Caco-2 (cell line): ENCODE measurements at regions not wholly inside any gene's neighbourhood (a gene's known extent, or its start where the extent isn't known, plus 50 kb on each side); places are given as distances from the start of the nearest gene placed in this dataset.

ENCODE experiments used
- BruUV-seq: library from RNA; stranded (reverse); fragments of 400-500 nt; replicated peaks from 2 replicates; lab custom pipeline; 2021; lab: Mats Ljungman, UMichigan
- CTCF ChIA-PET: fragments of 300-600 bp; sonication (Branson Sonifier 250); formaldehyde crosslinking; loops from one replicate; lab custom pipeline; 2022; ENCODE audit warnings: antibody characterized with exemption; lab: Charles Lee
- POLR2A ChIA-PET: fragments of 300-600 bp; sonication (Branson Sonifier 250); formaldehyde crosslinking; loops from one replicate; lab custom pipeline; 2022; ENCODE audit warnings: antibody characterized with exemption; lab: Charles Lee
- DNase-seq, 2 experiments: peaks; one replicate each; pipeline versions ENCODE4 v3.0.0 to v3.0.0-alpha.2; 2020 to 2022
- H3K27me3 ChIP-seq: replicated peaks from 2 replicates; pipeline ENCODE4 v1.6.0; 2011; ENCODE audit warnings: low read length; ENCODE audit not compliant: control insufficient read depth, insufficient read depth
- H3K36me3 ChIP-seq: 2 replicates; pipeline ENCODE4 v1.5.1; 2011; ENCODE audit warnings: low read length; ENCODE audit not compliant: control insufficient read depth, insufficient read depth
- H3K4me1 ChIP-seq: fragments of 250-450 bp; sonication (Bioruptor Pico); 2 replicates; pipeline ENCODE4 v1.5.1; 2020; ENCODE audit warnings: mild to moderate bottlenecking
- H3K4me3 ChIP-seq: 2 replicates; pipeline ENCODE4 v1.5.1; 2011; ENCODE audit warnings: low read depth, mild to moderate bottlenecking, control low read depth, low read length
- H3K9me3 ChIP-seq: fragments of 250-450 bp; sonication (Bioruptor Pico); 2 replicates; pipeline ENCODE4 v1.5.1; 2020; ENCODE audit warnings: mild to moderate bottlenecking, moderate library complexity
- H3K27ac Mint-ChIP-seq: one replicate; pipeline ENCODE4 v1.8.0; 2022; ENCODE audit warnings: mixed read lengths; ENCODE audit not compliant: unreplicated experiment
- H3K27me3 Mint-ChIP-seq: one replicate; pipeline ENCODE4 v1.8.0; 2022; ENCODE audit warnings: mixed read lengths; ENCODE audit not compliant: insufficient read depth, unreplicated experiment
- H3K36me3 Mint-ChIP-seq: one replicate; pipeline ENCODE4 v1.8.0; 2022; ENCODE audit warnings: mild to moderate bottlenecking, mixed read lengths; ENCODE audit not compliant: insufficient read depth, unreplicated experiment
- H3K4me1 Mint-ChIP-seq: one replicate; pipeline ENCODE4 v1.8.0; 2022; ENCODE audit warnings: low read depth, mixed read lengths; ENCODE audit not compliant: unreplicated experiment
- H3K4me3 Mint-ChIP-seq: one replicate; pipeline ENCODE4 v1.8.0; 2022; ENCODE audit warnings: mild to moderate bottlenecking, moderate library complexity, mixed read lengths; ENCODE audit not compliant: unreplicated experiment
- H3K9me3 Mint-ChIP-seq: one replicate; pipeline ENCODE4 v1.8.0; 2022; ENCODE audit warnings: mixed read lengths; ENCODE audit not compliant: unreplicated experiment
- intact Hi-C: fragments of 100-400 bp; cut with micrococcal nuclease; formaldehyde crosslinking; loops from one replicate; pipeline ENCODE4 v1.10.0; 2022; ENCODE audit not compliant: unreplicated experiment
- TF ChIP-seq, protein P1 (sequence below), 2 experiments: fragments of 200-600 bp in 1 of 2; IDR thresholded peaks; 1 replicate in 1 of 2; 2 replicates in 1 of 2; pipeline versions ENCODE4 v1.5.1 to v1.8.0; 2011 to 2022; ENCODE audit warnings: antibody characterized with exemption in 1 of 2, control low read depth in 1 of 2, inconsistent platforms in 1 of 2, low read depth in 1 of 2, low read length in 1 of 2, mild to moderate bottlenecking in 1 of 2, moderate library complexity in 1 of 2; ENCODE audit not compliant: insufficient read depth in 1 of 2, severe bottlenecking in 1 of 2, unreplicated experiment in 1 of 2

DNA sequence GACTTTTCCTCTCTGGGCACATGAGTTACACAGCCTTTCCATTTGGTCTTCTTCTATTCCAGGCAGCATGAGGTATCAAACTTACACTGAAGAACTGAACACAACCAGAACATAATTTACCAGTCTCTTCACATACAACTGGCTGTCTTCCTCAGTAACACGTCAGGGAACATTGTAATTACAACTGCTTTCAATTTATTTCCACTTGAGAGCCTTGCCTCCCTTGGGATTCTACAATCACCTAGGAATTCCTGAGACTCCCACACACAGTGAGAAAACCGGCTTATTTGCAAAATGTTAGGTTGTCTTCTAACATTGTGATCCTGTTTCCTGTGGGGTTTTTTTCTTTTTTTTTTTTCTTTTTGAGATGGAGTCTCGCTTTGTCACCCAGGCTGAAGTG lies 149.9 kb downstream of the TMX3 start:
- POLR2A ChIA-PET = no interaction called here
- BruUV-seq = no TSS peak
- Histone ChIP-seq H3K36me3 (no peaks in the 10 kb centered on the region), H3K4me1 (no peaks in the 10 kb centered on the region), H3K27me3 (no peaks in the 10 kb centered on the region), H3K9me3 (no peaks in the 10 kb centered on the region), H3K4me3 (no peak overlapping the region)
- CTCF ChIA-PET = no interaction called here
- H3K9me3 Mint-ChIP-seq = no peaks in the 10 kb centered on the region
- no peak overlapping the region for H3K4me3 Mint-ChIP-seq
- TF ChIP-seq, protein P1, sequence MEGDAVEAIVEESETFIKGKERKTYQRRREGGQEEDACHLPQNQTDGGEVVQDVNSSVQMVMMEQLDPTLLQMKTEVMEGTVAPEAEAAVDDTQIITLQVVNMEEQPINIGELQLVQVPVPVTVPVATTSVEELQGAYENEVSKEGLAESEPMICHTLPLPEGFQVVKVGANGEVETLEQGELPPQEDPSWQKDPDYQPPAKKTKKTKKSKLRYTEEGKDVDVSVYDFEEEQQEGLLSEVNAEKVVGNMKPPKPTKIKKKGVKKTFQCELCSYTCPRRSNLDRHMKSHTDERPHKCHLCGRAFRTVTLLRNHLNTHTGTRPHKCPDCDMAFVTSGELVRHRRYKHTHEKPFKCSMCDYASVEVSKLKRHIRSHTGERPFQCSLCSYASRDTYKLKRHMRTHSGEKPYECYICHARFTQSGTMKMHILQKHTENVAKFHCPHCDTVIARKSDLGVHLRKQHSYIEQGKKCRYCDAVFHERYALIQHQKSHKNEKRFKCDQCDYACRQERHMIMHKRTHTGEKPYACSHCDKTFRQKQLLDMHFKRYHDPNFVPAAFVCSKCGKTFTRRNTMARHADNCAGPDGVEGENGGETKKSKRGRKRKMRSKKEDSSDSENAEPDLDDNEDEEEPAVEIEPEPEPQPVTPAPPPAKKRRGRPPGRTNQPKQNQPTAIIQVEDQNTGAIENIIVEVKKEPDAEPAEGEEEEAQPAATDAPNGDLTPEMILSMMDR (IDR thresholded peaks at IDR 0.05; ENCODE audit: insufficient read depth in 1 of 2, low read depth in 1 of 2, low read length in 1 of 2, severe bottlenecking in 1 of 2, unreplicated experiment in 1 of 2) = no peak
- no peak overlapping the region for H3K27ac Mint-ChIP-seq
- intact Hi-C loops = no loop called here
- no peaks in the 10 kb centered on the region for H3K27me3 Mint-ChIP-seq
- no peaks in the 10 kb centered on the region for H3K4me1 Mint-ChIP-seq
- DNase-seq = no peak
- H3K36me3 Mint-ChIP-seq = no peaks in the 10 kb centered on the region

DNA sequence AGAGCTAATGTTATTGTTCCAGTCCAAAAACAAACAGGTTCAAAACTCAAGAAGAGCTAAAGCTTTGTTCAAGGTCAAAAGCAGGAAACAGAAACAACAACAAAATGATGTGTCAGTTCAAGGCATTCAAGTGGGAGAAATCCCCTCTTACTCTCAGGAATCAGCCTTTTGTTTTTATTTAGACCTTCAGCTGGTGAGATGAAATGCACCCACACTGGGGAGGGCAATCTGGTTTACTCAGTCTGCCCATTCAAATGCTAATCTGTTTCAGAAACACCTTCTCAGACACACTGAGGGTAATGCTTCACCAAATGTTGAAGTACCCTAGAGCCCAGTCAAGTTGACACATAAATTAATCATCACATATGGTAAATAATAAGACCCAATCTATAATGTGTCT lies 150.6 kb downstream of the TMX3 start:
- Mint-ChIP-seq H3K4me3 (no peak overlapping the region), H3K27ac (no peak overlapping the region), H3K9me3 (no peaks in the 10 kb centered on the region), H3K27me3 (no peaks in the 10 kb centered on the region), H3K36me3 (no peaks in the 10 kb centered on the region), H3K4me1 (no peaks in the 10 kb centered on the region)
- no peak overlapping the region for H3K4me3 ChIP-seq
- DNase-seq = no peak
- H3K4me1 ChIP-seq = no peaks in the 10 kb centered on the region
- BruUV-seq = no TSS peak
- H3K36me3 ChIP-seq = no peaks in the 10 kb centered on the region
- H3K27me3 ChIP-seq = no peaks in the 10 kb centered on the region
- TF ChIP-seq, protein P1 (IDR thresholded peaks at IDR 0.05; ENCODE audit: insufficient read depth in 1 of 2, low read depth in 1 of 2, low read length in 1 of 2, severe bottlenecking in 1 of 2, unreplicated experiment in 1 of 2) = no peak
- ChIA-PET POLR2A (no interaction called here), CTCF (no interaction called here)
- intact Hi-C loops = no loop called here
- H3K9me3 ChIP-seq = no peaks in the 10 kb centered on the region

DNA sequence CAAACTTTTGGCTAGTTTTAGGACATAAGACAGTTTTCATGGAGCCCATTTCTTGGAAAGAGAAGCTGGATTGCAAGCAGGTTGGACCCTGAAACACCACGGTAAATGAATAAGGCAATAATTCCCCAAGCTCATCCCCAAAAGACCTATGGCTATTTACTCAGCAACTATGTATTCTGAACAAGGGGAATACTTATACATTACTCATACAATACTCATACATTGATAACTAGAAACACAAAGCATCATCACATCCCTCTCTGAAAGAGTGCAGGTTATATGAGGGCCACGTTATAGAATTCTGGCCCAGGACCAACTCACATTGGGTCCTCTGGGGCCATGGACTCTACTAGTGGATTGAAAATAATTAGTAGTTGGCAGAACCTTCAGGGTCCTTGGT lies 154.8 kb downstream of the TMX3 start:
- ChIA-PET POLR2A (no interaction called here), CTCF (no interaction called here)
- H3K4me3 ChIP-seq = no peak overlapping the region
- no peaks in the 10 kb centered on the region for H3K9me3 ChIP-seq
- Mint-ChIP-seq H3K27ac (no peak overlapping the region), H3K9me3 (no peaks in the 10 kb centered on the region), H3K4me1 (no peaks in the 10 kb centered on the region), H3K27me3 (no peaks in the 10 kb centered on the region), H3K4me3 (no peak overlapping the region), H3K36me3 (no peaks in the 10 kb centered on the region)
- intact Hi-C loops = no loop called here
- no peak for DNase-seq
- TF ChIP-seq, protein P1 (IDR thresholded peaks at IDR 0.05; ENCODE audit: insufficient read depth in 1 of 2, low read depth in 1 of 2, low read length in 1 of 2, severe bottlenecking in 1 of 2, unreplicated experiment in 1 of 2) = no peak
- no peaks in the 10 kb centered on the region for H3K27me3 ChIP-seq
- no peaks in the 10 kb centered on the region for H3K36me3 ChIP-seq
- H3K4me1 ChIP-seq = no peaks in the 10 kb centered on the region
- no TSS peak for BruUV-seq
